ENCODE measurements at regions not wholly inside any gene's neighbourhood (a gene's known extent, or its start where the extent isn't known, plus 50 kb on each side); places are given as distances from the start of the nearest gene placed in this dataset.

GRCh38 chr4:31075969-31076368 lies 355.8 kb downstream of the PCDH7 start:
- H3K4me1 ChIP-seq (ENCODE audit: insufficient read depth, low read length) = no peaks in the 10 kb centered on the region
- H3K4me3 ChIP-seq (ENCODE audit: low read length) = no peak overlapping the region
- no peaks in the 10 kb centered on the region for H3K27me3 ChIP-seq (ENCODE audit: control insufficient read depth in 1 of 2, insufficient read depth in 2 of 2, low read length in 2 of 2)
- POLR2A ChIA-PET = no interaction called here
- Mint-ChIP-seq H3K27me3 (no peaks in the 10 kb centered on the region), H3K4me1 (ENCODE audit: low read depth) (no peaks in the 10 kb centered on the region), H3K4me3 (no peak overlapping the region), H3K27ac (no peak overlapping the region), H3K9me3 (peaks cover 7% of the 10 kb centered on the region), H3K36me3 (ENCODE audit: low read depth) (no peaks in the 10 kb centered on the region)
- CTCF ChIA-PET = no interaction called here
- no peak for TF ChIP-seq CTCF (IDR thresholded peaks at IDR 0.05)
- no peaks in the 10 kb centered on the region for H3K9me3 ChIP-seq (ENCODE audit: control insufficient read depth in 1 of 2, insufficient read depth in 1 of 2, low read length in 2 of 2)
- DNase-seq (no peak), ATAC-seq (ENCODE audit: poor library complexity) (no peak)
- no peaks in the 10 kb centered on the region for H3K36me3 ChIP-seq (ENCODE audit: insufficient read depth, low read length)
- intact Hi-C loops (cut with DNase I, micrococcal nuclease) = no loop called here
- H3K27ac ChIP-seq (ENCODE audit: low read depth in 1 of 2, low read length in 2 of 2) = no peak overlapping the region

GRCh38 chr4:31078661-31079060 lies 358.5 kb downstream of the PCDH7 start:
- no peaks in the 10 kb centered on the region for H3K9me3 ChIP-seq (ENCODE audit: control insufficient read depth in 1 of 2, insufficient read depth in 1 of 2, low read length in 2 of 2)
- intact Hi-C loops (cut with DNase I, micrococcal nuclease) = no loop called here
- H3K4me3 ChIP-seq (ENCODE audit: low read length) = no peak overlapping the region
- no peak for TF ChIP-seq CTCF (IDR thresholded peaks at IDR 0.05)
- no peak for DNase-seq
- no peaks in the 10 kb centered on the region for H3K4me1 ChIP-seq (ENCODE audit: insufficient read depth, low read length)
- ChIA-PET POLR2A (no interaction called here), CTCF (no interaction called here)
- H3K27me3 ChIP-seq (ENCODE audit: control insufficient read depth in 1 of 2, insufficient read depth in 2 of 2, low read length in 2 of 2) = no peaks in the 10 kb centered on the region
- no peak overlapping the region for H3K27ac ChIP-seq (ENCODE audit: low read depth in 1 of 2, low read length in 2 of 2)
- no peak for ATAC-seq (ENCODE audit: poor library complexity)
- no peaks in the 10 kb centered on the region for H3K36me3 ChIP-seq (ENCODE audit: insufficient read depth, low read length)
- Mint-ChIP-seq H3K27me3 (no peaks in the 10 kb centered on the region), H3K9me3 (peaks cover 7% of the 10 kb centered on the region), H3K4me1 (ENCODE audit: low read depth) (no peaks in the 10 kb centered on the region), H3K4me3 (no peak overlapping the region), H3K27ac (no peak overlapping the region), H3K36me3 (ENCODE audit: low read depth) (no peaks in the 10 kb centered on the region)

- H3K27ac Mint-ChIP-seq = no peak overlapping the region
- ATAC-seq (ENCODE audit: poor library complexity) = no peak
- no peaks in the 10 kb centered on the region for H3K4me1 Mint-ChIP-seq (ENCODE audit: low read depth)
- Histone ChIP-seq H3K4me3 (ENCODE audit: low read length) (no peak overlapping the region), H3K4me1 (ENCODE audit: insufficient read depth, low read length) (no peaks in the 10 kb centered on the region), H3K9me3 (ENCODE audit: control insufficient read depth in 1 of 2, insufficient read depth in 1 of 2, low read length in 2 of 2) (peaks cover 0 to 3% of the 10 kb centered on the region in 2 experiments), H3K36me3 (ENCODE audit: insufficient read depth, low read length) (no peaks in the 10 kb centered on the region), H3K27ac (ENCODE audit: low read depth in 1 of 2, low read length in 2 of 2) (no peak overlapping the region), H3K27me3 (ENCODE audit: control insufficient read depth in 1 of 2, insufficient read depth in 2 of 2, low read length in 2 of 2) (no peaks in the 10 kb centered on the region)
- no peak overlapping the region for H3K4me3 Mint-ChIP-seq
- ChIA-PET POLR2A (no interaction called here), CTCF (no interaction called here)
- DNase-seq = no peak
- TF ChIP-seq CTCF (IDR thresholded peaks at IDR 0.05) = no peak
- peaks cover 9% of the 10 kb centered on the region for H3K9me3 Mint-ChIP-seq
- intact Hi-C loops (cut with DNase I, micrococcal nuclease) = no loop called here
- no peaks in the 10 kb centered on the region for H3K36me3 Mint-ChIP-seq (ENCODE audit: low read depth)
- no peaks in the 10 kb centered on the region for H3K27me3 Mint-ChIP-seq
Measured at GRCh38 chr4:31080887-31081286, 360.7 kb downstream of the PCDH7 start.
